Ishikawa (cell line): ENCODE measurements at regions not wholly inside any gene's neighbourhood (a gene's known extent, or its start where the extent isn't known, plus 50 kb on each side); places are given as distances from the start of the nearest gene placed in this dataset.

Source experiments
- CEBPB ChIP-seq: IDR thresholded peaks from 2 replicates; pipeline ENCODE4 v1.6.1; 2012
- CREB1 ChIP-seq: IDR thresholded peaks from 2 replicates; pipeline ENCODE4 v1.6.1; 2012; ENCODE audit warnings: low read depth
- EGR1 ChIP-seq: IDR thresholded peaks from 2 replicates; pipeline ENCODE4 v1.6.1; 2012
- EP300 ChIP-seq: IDR thresholded peaks from 2 replicates; pipeline ENCODE4 v1.6.1; 2012; ENCODE audit warnings: borderline replicate concordance
- FOXM1 ChIP-seq: IDR thresholded peaks from 2 replicates; pipeline ENCODE4 v1.6.1; 2012; ENCODE audit warnings: low read depth, borderline replicate concordance
- MAX ChIP-seq: IDR thresholded peaks from 2 replicates; pipeline ENCODE4 v1.6.1; 2012
- NFIC ChIP-seq: IDR thresholded peaks from 2 replicates; pipeline ENCODE4 v1.6.1; 2012
- RAD21 ChIP-seq: IDR thresholded peaks from 2 replicates; pipeline ENCODE4 v1.6.1; 2012; ENCODE audit warnings: low read depth
- REST ChIP-seq: IDR thresholded peaks from 2 replicates; pipeline ENCODE4 v1.6.1; 2012; ENCODE audit warnings: low read depth, mild to moderate bottlenecking
- TAF1 ChIP-seq: IDR thresholded peaks from 2 replicates; pipeline ENCODE4 v1.6.1; 2012; ENCODE audit warnings: low read depth, mild to moderate bottlenecking
- TCF12 ChIP-seq: IDR thresholded peaks from 2 replicates; pipeline ENCODE4 v1.6.1; 2012; ENCODE audit warnings: low read depth
- TEAD4 ChIP-seq: IDR thresholded peaks from 2 replicates; pipeline ENCODE4 v1.6.1; 2012
- USF1 ChIP-seq: IDR thresholded peaks from 2 replicates; pipeline ENCODE4 v1.6.1; 2012
- YY1 ChIP-seq: IDR thresholded peaks from 2 replicates; pipeline ENCODE4 v1.6.1; 2012; ENCODE audit warnings: low read depth
- ZBTB7A ChIP-seq: IDR thresholded peaks from 2 replicates; pipeline ENCODE4 v1.6.1; 2012; ENCODE audit warnings: low read depth

- no peak for TF ChIP-seq REST
- TF ChIP-seq USF1 = no peak
- no peak for TF ChIP-seq EP300
- no peak for TF ChIP-seq TAF1
- TF ChIP-seq YY1 = no peak
- TF ChIP-seq MAX = no peak
- no peak for TF ChIP-seq TCF12
- TF ChIP-seq CEBPB = no peak
- TF ChIP-seq RAD21 = no peak
- TF ChIP-seq TEAD4 = no peak
- no peak for TF ChIP-seq NFIC
- no peak for TF ChIP-seq CREB1
- no peak for TF ChIP-seq EGR1
- no peak for TF ChIP-seq ZBTB7A
- TF ChIP-seq FOXM1 = no peak
Observed at GRCh38 chr22:47778160-47778658, 1015.8 kb downstream of the TBC1D22A start.

GRCh38 chr22:47777426-47777825 lies 1015.0 kb downstream of the TBC1D22A start:
- TF ChIP-seq ZBTB7A = no peak
- TF ChIP-seq TAF1 = no peak
- no peak for TF ChIP-seq EGR1
- TF ChIP-seq MAX = no peak
- no peak for TF ChIP-seq CREB1
- TF ChIP-seq USF1 = no peak
- no peak for TF ChIP-seq YY1
- TF ChIP-seq FOXM1 = no peak
- no peak for TF ChIP-seq REST
- no peak for TF ChIP-seq TCF12
- TF ChIP-seq NFIC = no peak

GRCh38 chr22:47776329-47776728 lies 1013.9 kb downstream of the TBC1D22A start:
- TF ChIP-seq MAX (no peak), CREB1 (no peak), FOXM1 (no peak), USF1 (no peak), EGR1 (no peak), ZBTB7A (no peak), CEBPB (no peak), EP300 (no peak), YY1 (no peak), TCF12 (no peak), REST (no peak), TEAD4 (no peak), RAD21 (no peak), NFIC (no peak), TAF1 (no peak)

GRCh38 chr22:47775686-47776085 lies 1013.2 kb downstream of the TBC1D22A start:
- TF ChIP-seq ZBTB7A = no peak
- TF ChIP-seq TEAD4 = no peak
- no peak for TF ChIP-seq EGR1
- no peak for TF ChIP-seq YY1
- TF ChIP-seq CEBPB = no peak
- TF ChIP-seq NFIC = no peak
- no peak for TF ChIP-seq TCF12
- TF ChIP-seq RAD21 = no peak
- no peak for TF ChIP-seq REST
- no peak for TF ChIP-seq MAX
- TF ChIP-seq EP300 = no peak
- no peak for TF ChIP-seq CREB1
- no peak for TF ChIP-seq FOXM1
- no peak for TF ChIP-seq TAF1
- TF ChIP-seq USF1 = no peak
